Ammon's horn (tissue), 1 donor: ENCODE measurements at regions not wholly inside any gene's neighbourhood (a gene's known extent, or its start where the extent isn't known, plus 50 kb on each side); places are given as distances from the start of the nearest gene placed in this dataset.
"Not testable (repeated sequence)": the region's sequence is repeated elsewhere in the genome, so short reads cannot be mapped to it uniquely, and the experiment has no call there.

ENCODE experiments used
- DNase-seq: peaks from one replicate; pipeline ENCODE4 v3.0.0-alpha.2; 2016; ENCODE audit warnings: low spot score

GRCh38 chr14:88064841-88065240 is 59.9 kb downstream of the GPR65 start:
- DNase-seq = no peak

GRCh38 chr14:88069677-88070076 is 64.7 kb downstream of the GPR65 start:
- DNase-seq = no peak

GRCh38 chr14:88075269-88075981 is 70.5 kb downstream of the GPR65 start:
- DNase-seq = no peak

GRCh38 chr14:88078525-88078924 is 73.6 kb downstream of the GPR65 start:
- DNase-seq = no peak

- DNase-seq = no peak
Observed at GRCh38 chr14:88079624-88080023, 74.7 kb downstream of the GPR65 start.

GRCh38 chr14:88085736-88086135 is 80.8 kb downstream of the GPR65 start:
- DNase-seq = no peak

GRCh38 chr14:88089445-88089844 is 84.5 kb downstream of the GPR65 start:
- no peak for DNase-seq

GRCh38 chr14:88092529-88092928 is 87.6 kb downstream of the GPR65 start:
- no peak for DNase-seq

- no peak for DNase-seq
Observed at GRCh38 chr14:88095791-88096190, 90.9 kb downstream of the GPR65 start.

- no peak for DNase-seq
Observed at GRCh38 chr14:88098163-88098562, 93.2 kb downstream of the GPR65 start.

GRCh38 chr14:88104710-88105109 is 99.8 kb downstream of the GPR65 start:
- DNase-seq = no peak

GRCh38 chr14:88106377-88106776 is 101.4 kb downstream of the GPR65 start:
- DNase-seq = no peak

GRCh38 chr14:88127669-88128068 is 122.7 kb downstream of the GPR65 start:
- not testable (repeated sequence) for DNase-seq

- peak; percentile 48 for DNase-seq
Observed at GRCh38 chr14:88128816-88129215, 123.9 kb downstream of the GPR65 start.

GRCh38 chr14:88129306-88130056 is 124.5 kb downstream of the GPR65 start:
- peak; percentile 76 for DNase-seq

- DNase-seq = no peak
Observed at GRCh38 chr14:88130057-88130432, 125.1 kb downstream of the GPR65 start.
